ENCODE measurements at regions not wholly inside any gene's neighbourhood (a gene's known extent, or its start where the extent isn't known, plus 50 kb on each side); places are given as distances from the start of the nearest gene placed in this dataset.

GRCh38 chr6:137775227-137775626 lies 91.8 kb upstream of the TNFAIP3 start:
- TF ChIP-seq PPARA (CRISPR knock-in tag; IDR thresholded peaks at IDR 0.05; ENCODE audit: borderline replicate concordance), result no peak
- TF ChIP-seq CSRNP3 (CRISPR knock-in tag; IDR thresholded peaks at IDR 0.05), result no peak
- no peak for TF ChIP-seq PATZ1 (CRISPR knock-in tag; IDR thresholded peaks at IDR 0.05; ENCODE audit: borderline replicate concordance)
- TF ChIP-seq SNAI2 (CRISPR knock-in tag; IDR thresholded peaks at IDR 0.05), result no peak
- TF ChIP-seq TSHZ2 (CRISPR knock-in tag; IDR thresholded peaks at IDR 0.05), result no peak
- no peak for TF ChIP-seq CREB5 (CRISPR knock-in tag; IDR thresholded peaks at IDR 0.05; ENCODE audit: low read depth)
- no peak for ATAC-seq

- TF ChIP-seq ZC3H10 (CRISPR knock-in tag; IDR thresholded peaks at IDR 0.05) (no peak), TCF4 (CRISPR knock-in tag; IDR thresholded peaks at IDR 0.05; ENCODE audit: borderline replicate concordance) (no peak), OSR1 (CRISPR knock-in tag; IDR thresholded peaks at IDR 0.05) (no peak), ZFP30 (CRISPR knock-in tag; IDR thresholded peaks at IDR 0.05) (no peak), PATZ1 (CRISPR knock-in tag; IDR thresholded peaks at IDR 0.05; ENCODE audit: borderline replicate concordance) (no peak), ZNF8 (CRISPR knock-in tag; IDR thresholded peaks at IDR 0.05) (no peak), SNAI2 (CRISPR knock-in tag; IDR thresholded peaks at IDR 0.05) (no peak), TSHZ2 (CRISPR knock-in tag; IDR thresholded peaks at IDR 0.05) (no peak)
Measured at GRCh38 chr6:137775720-137776119, 91.3 kb upstream of the TNFAIP3 start.

GRCh38 chr6:137776256-137776655 lies 90.8 kb upstream of the TNFAIP3 start:
- no peak for ATAC-seq
- TF ChIP-seq TSHZ2 (CRISPR knock-in tag; IDR thresholded peaks at IDR 0.05) (no peak), CSRNP3 (CRISPR knock-in tag; IDR thresholded peaks at IDR 0.05) (no peak), GLIS3 (CRISPR knock-in tag; IDR thresholded peaks at IDR 0.05) (no peak), POU6F1 (CRISPR knock-in tag; IDR thresholded peaks at IDR 0.05; ENCODE audit: borderline replicate concordance, low read depth) (no peak), TCF4 (CRISPR knock-in tag; IDR thresholded peaks at IDR 0.05; ENCODE audit: borderline replicate concordance) (no peak), ZNF565 (CRISPR knock-in tag; conservative IDR thresholded peaks at IDR 0.05; ENCODE audit: low read depth) (no peak), ESRRG (CRISPR knock-in tag; IDR thresholded peaks at IDR 0.05) (no peak), ZFP3 (CRISPR knock-in tag; IDR thresholded peaks at IDR 0.05) (no peak), ZC3H10 (CRISPR knock-in tag; IDR thresholded peaks at IDR 0.05) (no peak), ZFP30 (CRISPR knock-in tag; IDR thresholded peaks at IDR 0.05) (no peak), TOX (CRISPR knock-in tag; IDR thresholded peaks at IDR 0.05; ENCODE audit: borderline replicate concordance) (no peak), SNAI2 (CRISPR knock-in tag; IDR thresholded peaks at IDR 0.05) (no peak), ZNF8 (CRISPR knock-in tag; IDR thresholded peaks at IDR 0.05) (no peak)

More at GRCh38 chr6:137775720-137776119, 91.3 kb upstream of the TNFAIP3 start:
- ATAC-seq, result no peak
